HG03354 (cell line): ENCODE measurements at regions not wholly inside any gene's neighbourhood (a gene's known extent, or its start where the extent isn't known, plus 50 kb on each side); places are given as distances from the start of the nearest gene placed in this dataset.

Experiments used
- ATAC-seq: cut with Tn5 transposase; IDR thresholded peaks from one replicate; pipeline ENCODE4 v1.9.1; 2021; ENCODE audit warnings: mild to moderate bottlenecking; ENCODE audit not compliant: unreplicated experiment, poor library complexity, severe bottlenecking

GRCh38 chr7:46581268-46581667, 660.2 kb upstream of the IGFBP3 start:
- no peak for ATAC-seq

DNA sequence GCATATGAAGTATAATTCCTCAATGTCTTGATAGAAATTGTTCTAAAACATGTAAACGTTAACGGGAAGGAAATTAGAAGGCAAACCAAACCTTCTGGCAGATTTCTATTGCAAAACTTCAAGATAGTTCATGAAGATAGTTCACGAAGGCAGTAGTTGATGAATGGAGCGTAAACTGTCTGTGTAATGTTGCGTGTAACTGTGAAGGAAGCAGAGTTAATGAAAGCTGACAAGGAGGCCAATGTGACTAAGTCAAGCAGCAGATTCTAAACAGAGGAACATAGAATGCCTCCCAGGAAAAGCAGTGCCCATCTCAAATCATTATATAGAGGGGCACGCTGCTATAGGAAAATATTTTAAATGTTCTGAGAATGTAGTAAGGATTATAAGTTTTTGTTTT, 659.7 kb upstream of the IGFBP3 start:
- no peak for ATAC-seq

DNA sequence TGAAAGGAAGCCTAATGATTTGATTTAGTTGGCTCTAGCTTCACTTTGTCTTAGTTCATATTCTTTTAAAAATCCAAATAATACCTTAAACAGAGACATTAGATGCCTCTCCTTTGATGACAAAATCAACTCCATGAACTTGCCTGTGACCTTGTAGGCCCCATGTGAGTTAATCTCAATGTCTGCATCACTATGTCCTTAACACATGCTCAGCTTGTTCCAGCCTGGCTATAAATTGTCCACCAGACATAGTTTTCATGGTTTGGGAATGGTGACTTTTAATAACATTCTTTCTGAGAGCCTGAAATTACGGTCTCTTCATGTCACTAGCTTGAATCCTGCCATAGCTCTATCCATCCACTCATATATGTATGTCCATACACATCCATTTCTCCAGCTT, 656.3 kb upstream of the IGFBP3 start:
- ATAC-seq, result no peak

DNA sequence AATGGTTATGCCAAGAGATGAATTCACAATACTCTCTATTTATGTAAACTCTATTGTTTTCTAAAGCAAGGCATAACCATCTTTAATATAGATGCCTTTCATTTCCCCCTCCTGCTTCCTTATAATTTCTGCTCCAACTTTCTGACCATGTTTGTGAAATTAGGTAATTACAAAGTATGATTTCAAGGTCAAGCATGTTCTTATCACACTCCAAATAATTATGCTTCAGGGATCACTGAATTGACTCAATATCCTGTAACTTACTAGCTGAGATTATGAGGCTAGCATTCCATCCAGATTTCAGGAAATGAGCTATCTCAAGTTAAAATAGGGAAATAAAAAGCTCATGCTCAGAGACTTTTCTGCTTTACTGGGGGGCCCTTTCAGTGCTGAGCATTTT, 655.9 kb upstream of the IGFBP3 start:
- ATAC-seq, result no peak

DNA sequence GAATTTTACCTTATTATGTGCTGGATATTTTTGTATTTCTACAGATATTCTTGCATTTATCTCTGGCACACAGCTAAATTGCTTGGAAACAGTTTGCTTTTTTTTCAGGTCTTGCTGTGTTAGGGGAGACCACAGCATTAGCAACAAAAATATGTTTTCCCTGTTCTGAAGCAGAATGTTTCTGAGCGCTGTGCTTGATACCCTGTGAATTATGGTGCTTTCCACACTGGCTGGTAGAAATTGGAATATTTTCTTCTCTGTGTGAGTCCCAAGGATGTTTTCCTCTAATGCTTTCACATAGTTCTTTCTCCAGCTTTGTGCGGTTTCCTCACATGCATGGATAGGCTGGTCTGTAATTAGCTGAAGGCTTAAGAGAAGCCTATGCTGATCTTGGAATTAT, 651.6 kb upstream of the IGFBP3 start:
- ATAC-seq, result no peak

DNA sequence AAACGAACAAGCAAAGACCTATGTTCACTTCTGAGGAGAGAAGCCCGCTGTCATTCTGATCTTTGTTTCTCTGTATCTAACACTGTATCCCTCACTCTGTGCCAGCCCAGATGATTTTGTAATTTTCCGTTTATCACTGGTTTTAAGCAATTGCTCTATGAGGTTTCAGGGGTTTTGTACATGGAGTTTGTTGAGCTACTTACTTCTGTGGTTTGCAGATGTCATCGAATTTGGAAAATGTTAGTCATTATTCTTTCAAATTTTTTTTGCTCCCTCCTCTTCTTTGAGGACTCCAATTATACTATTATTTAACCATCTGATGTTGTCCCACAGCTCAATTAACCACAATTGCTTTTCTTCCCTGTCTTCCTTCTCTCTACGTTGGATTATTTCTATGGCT, 650.9 kb upstream of the IGFBP3 start:
- no peak for ATAC-seq

- no peak for ATAC-seq
These were observed 648.0 kb upstream of the IGFBP3 start for GRCh38 chr7:46569133-46569465.

GRCh38 chr7:46568420-46569132, 647.5 kb upstream of the IGFBP3 start:
- no peak for ATAC-seq

DNA sequence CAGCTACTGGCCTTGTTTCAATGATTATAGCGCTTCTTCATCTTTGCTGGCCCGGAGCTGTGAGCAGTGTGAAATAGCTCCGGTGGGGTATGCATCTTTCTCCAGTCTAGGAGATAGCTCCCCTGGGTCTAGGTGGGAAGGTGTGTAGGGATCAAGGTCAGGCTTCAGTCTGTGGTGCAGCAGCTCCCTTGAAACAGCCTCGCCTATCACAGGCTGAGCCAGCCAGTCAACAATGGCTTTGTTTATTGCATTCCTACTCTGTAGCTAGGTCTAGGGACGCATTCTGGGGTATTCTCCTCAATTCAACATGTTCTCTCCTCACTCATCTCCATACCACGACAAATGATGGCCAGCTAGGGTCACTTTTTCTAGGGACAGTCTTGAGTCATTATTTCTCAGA, 646.8 kb upstream of the IGFBP3 start:
- no peak for ATAC-seq

DNA sequence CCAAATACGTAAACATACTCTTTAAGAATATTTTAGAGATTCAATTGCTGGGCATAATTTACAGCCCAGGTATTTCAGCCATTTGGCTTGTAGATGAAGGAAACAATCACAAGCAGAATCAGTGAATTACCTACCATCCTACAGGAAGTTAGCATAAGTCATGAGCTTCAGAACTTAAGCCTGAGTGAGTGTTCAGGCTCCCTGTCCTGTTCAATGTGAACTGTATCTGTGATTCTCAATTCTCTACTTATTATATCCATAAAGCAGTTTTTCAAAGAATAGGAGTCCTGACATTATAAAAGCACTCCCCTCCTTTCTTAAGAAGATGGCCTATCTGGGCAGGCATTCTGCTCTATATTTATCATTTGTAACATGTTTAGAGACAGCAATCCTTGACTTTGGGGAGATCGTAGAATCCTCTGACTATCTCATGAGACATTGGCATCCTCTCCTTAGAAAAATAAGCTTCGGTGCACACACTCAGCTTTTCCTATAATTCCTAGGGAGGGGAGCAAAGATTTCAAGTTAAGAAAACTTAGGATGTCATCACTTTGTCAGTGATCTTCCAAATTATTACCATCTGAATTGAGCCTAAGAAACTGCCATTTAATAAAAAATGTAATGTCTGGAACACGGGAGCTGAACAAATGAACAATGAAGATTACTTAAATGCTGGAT, 645.2 kb upstream of the IGFBP3 start:
- ATAC-seq, result no peak

- no peak for ATAC-seq
These were observed 644.4 kb upstream of the IGFBP3 start for GRCh38 chr7:46565253-46566096.

GRCh38 chr7:46559194-46559832, 638.2 kb upstream of the IGFBP3 start:
- no peak for ATAC-seq

GRCh38 chr7:46558482-46559193, 637.6 kb upstream of the IGFBP3 start:
- no peak for ATAC-seq

- ATAC-seq, result no peak
These were observed 636.7 kb upstream of the IGFBP3 start for GRCh38 chr7:46557781-46558180.

DNA sequence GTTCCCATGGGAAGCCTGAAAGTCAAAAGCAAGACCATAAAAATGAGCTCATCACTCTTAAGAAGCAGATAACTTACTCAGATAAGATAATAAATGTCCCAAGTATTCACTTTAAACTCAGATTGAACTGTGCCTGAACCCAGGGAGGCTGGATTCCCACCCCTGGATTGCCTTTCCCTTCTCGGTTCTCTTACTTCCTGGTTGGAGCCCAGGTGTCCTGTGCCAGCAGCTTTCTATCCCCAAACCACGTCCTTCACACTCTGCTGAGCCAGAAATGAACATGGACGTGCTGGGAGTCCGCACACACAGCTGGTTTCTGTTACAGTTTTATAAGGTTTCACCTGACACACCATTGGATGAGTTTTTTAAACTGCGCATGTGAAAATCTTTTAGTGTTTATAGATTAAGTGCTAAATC, 636.2 kb upstream of the IGFBP3 start:
- no peak for ATAC-seq

DNA sequence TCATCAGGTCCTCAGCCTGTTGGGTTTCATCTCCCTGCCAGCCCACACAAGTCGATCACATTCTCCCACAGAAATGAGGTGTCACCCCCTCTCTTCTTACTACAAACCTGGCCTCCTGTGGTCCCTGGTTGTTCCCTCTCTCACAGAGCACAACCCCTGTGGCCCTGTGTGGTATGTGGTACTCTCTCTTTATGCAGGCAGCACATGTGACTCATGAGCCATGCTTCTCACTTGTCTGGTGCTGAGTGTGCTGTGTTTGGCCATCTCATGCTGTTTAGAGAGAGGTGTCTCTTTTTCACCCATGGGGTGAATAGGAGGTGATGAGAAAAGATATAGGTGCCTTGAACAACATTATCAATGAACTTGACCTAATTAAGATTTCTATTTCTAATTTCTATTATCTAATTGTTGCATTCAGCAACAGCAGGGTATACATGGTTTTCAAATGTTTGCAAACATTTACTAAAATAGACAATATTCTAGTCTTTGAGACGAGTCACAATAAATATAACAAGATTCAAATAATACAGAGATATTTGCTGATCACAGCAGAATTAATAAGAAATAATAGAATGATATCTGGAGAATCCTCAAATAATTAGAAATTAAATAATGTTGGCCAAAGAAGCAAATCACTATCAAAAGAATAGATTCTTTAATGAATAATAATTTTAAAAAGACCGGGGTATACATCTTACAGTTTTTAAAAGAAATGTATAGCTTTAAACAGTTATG, 633.8 kb upstream of the IGFBP3 start:
- no peak for ATAC-seq

DNA sequence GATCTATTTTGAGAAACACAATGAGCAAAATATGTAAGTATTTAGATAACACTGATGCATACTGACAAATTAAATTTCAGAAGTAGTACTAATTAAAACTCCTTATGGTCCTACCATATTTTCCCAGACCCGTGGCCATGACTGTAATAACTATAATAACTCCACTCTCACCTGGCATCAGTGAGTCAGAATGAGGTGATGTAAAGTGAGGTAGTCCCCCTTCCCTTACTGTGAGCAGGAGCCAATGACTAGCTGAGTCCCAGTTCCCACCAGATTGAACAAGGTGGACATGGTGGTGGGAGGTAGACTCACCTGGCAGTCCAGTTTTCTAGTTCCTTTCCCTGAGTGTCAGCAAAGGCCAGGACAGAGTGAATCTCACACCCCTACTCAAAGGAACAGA, 630.5 kb upstream of the IGFBP3 start:
- no peak for ATAC-seq

- ATAC-seq, result no peak
These were observed 629.8 kb upstream of the IGFBP3 start for GRCh38 chr7:46550864-46551263.
